Stimulated activated CD8-positive, alpha-beta memory T cell treated with anti-CD3 and anti-CD28 coated beads, Interleukin-2, amount 100 ng/mL, for 1 hour (primary cell): ENCODE measurements at regions not wholly inside any gene's neighbourhood (a gene's known extent, or its start where the extent isn't known, plus 50 kb on each side); places are given as distances from the start of the nearest gene placed in this dataset.
"Not testable (repeated sequence)": the region's sequence is repeated elsewhere in the genome, so short reads cannot be mapped to it uniquely, and the experiment has no call there.

Experiments used
- DNase-seq, 2 donors: peaks; one replicate each; pipeline ENCODE4 v3.0.0-alpha.2; 2020; ENCODE audit warnings: low read depth in 2 of 2

GRCh38 chr18:8991155-8991554 is 111.3 kb upstream of the NDUFV2 start:
- DNase-seq: no peak

GRCh38 chr18:8992500-8992899 is 110.0 kb upstream of the NDUFV2 start:
- not testable (repeated sequence) for DNase-seq

GRCh38 chr18:8994603-8995002 is 107.9 kb upstream of the NDUFV2 start:
- DNase-seq: no peak

GRCh38 chr18:8995096-8995495 is 107.4 kb upstream of the NDUFV2 start:
- DNase-seq: no peak

GRCh38 chr18:8996771-8997432 is 105.6 kb upstream of the NDUFV2 start:
- no peak for DNase-seq

- no peak for DNase-seq
Measured at GRCh38 chr18:8997634-8998033, 104.9 kb upstream of the NDUFV2 start.

GRCh38 chr18:8998481-8999217 is 103.8 kb upstream of the NDUFV2 start:
- no peak for DNase-seq

GRCh38 chr18:8999872-9000271 is 102.6 kb upstream of the NDUFV2 start:
- no peak for DNase-seq

- DNase-seq: no peak
Measured at GRCh38 chr18:9000733-9001132, 101.8 kb upstream of the NDUFV2 start.

GRCh38 chr18:9001209-9001608 is 101.3 kb upstream of the NDUFV2 start:
- DNase-seq: no peak

GRCh38 chr18:9003406-9004100 is 98.9 kb upstream of the NDUFV2 start:
- DNase-seq: no peak

- not testable (repeated sequence) for DNase-seq
Measured at GRCh38 chr18:9004308-9004707, 98.2 kb upstream of the NDUFV2 start.

- not testable (repeated sequence) for DNase-seq
Measured at GRCh38 chr18:9007700-9008099, 94.8 kb upstream of the NDUFV2 start.

GRCh38 chr18:9008200-9008708 is 94.2 kb upstream of the NDUFV2 start:
- DNase-seq: no peak

- DNase-seq: no peak
Measured at GRCh38 chr18:9008709-9009635, 93.5 kb upstream of the NDUFV2 start.

GRCh38 chr18:9009703-9010488 is 92.6 kb upstream of the NDUFV2 start:
- DNase-seq: no peak

GRCh38 chr18:9011431-9011830 is 91.1 kb upstream of the NDUFV2 start:
- no peak for DNase-seq

GRCh38 chr18:9013926-9014373 is 88.5 kb upstream of the NDUFV2 start:
- DNase-seq: no peak

GRCh38 chr18:9015689-9016088 is 86.8 kb upstream of the NDUFV2 start:
- DNase-seq: no peak

GRCh38 chr18:9016633-9017166 is 85.8 kb upstream of the NDUFV2 start:
- no peak for DNase-seq
